Spleen (tissue), 7 donors: ENCODE measurements at regions not wholly inside any gene's neighbourhood (a gene's known extent, or its start where the extent isn't known, plus 50 kb on each side); places are given as distances from the start of the nearest gene placed in this dataset.

Experiments
- POLR2AphosphoS5 ChIP-seq, 3 donors: sonication (generic); formaldehyde crosslinking; IDR thresholded peaks; one replicate each; pipeline ENCODE4 v1.5.1; 2017; ENCODE audit warnings: antibody characterized with exemption in 3 of 3
- TF ChIP-seq, protein P1 (sequence below), 11 experiments: fragments of 200-600 bp in 7 of 11; fragments of 450-650 bp in 4 of 11; sonication (generic) in 4 of 11; IDR thresholded peaks in 8 of 11; conservative IDR thresholded peaks in 3 of 11; 1 replicate in 7 of 11; 2 replicates in 4 of 11; pipeline versions ENCODE4 v1.4.0 to v1.8.0; 2016 to 2021; ENCODE audit warnings: antibody characterized with exemption in 11 of 11, inconsistent platforms in 4 of 11, mild to moderate bottlenecking in 1 of 11
- donor health status: DM: no; HTN: no; CAD: no; lungs with moderate emphysema.
- donor health status: DM: no; HTN: no; CAD: no.
- donor health status: DM: no; HTN: no; CAD: no.

- TF ChIP-seq, protein P1, sequence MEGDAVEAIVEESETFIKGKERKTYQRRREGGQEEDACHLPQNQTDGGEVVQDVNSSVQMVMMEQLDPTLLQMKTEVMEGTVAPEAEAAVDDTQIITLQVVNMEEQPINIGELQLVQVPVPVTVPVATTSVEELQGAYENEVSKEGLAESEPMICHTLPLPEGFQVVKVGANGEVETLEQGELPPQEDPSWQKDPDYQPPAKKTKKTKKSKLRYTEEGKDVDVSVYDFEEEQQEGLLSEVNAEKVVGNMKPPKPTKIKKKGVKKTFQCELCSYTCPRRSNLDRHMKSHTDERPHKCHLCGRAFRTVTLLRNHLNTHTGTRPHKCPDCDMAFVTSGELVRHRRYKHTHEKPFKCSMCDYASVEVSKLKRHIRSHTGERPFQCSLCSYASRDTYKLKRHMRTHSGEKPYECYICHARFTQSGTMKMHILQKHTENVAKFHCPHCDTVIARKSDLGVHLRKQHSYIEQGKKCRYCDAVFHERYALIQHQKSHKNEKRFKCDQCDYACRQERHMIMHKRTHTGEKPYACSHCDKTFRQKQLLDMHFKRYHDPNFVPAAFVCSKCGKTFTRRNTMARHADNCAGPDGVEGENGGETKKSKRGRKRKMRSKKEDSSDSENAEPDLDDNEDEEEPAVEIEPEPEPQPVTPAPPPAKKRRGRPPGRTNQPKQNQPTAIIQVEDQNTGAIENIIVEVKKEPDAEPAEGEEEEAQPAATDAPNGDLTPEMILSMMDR (IDR thresholded peaks at IDR 0.05 in 8 of 11, conservative IDR thresholded peaks at IDR 0.05 in 3 of 11): no peak
- TF ChIP-seq POLR2AphosphoS5 (IDR thresholded peaks at IDR 0.05): no peak
Measured at GRCh38 chr5:74352256-74352655, 288.3 kb downstream of the ENC1 start.
